Liver (tissue), 7 donors: ENCODE measurements at regions not wholly inside any gene's neighbourhood (a gene's known extent, or its start where the extent isn't known, plus 50 kb on each side); places are given as distances from the start of the nearest gene placed in this dataset.

Experiments
- DNase-seq: peaks from one replicate; pipeline ENCODE4 v3.0.0-alpha.2; 2017; ENCODE audit warnings: low spot score
- H3K27ac ChIP-seq, 2 donors: one replicate each; pipeline ENCODE4 v1.7.0; 2013; ENCODE audit warnings: inconsistent platforms in 2 of 2, low read length in 2 of 2, control low read depth in 1 of 2, low read depth in 1 of 2, mild to moderate bottlenecking in 1 of 2
- H3K27me3 ChIP-seq, 4 donors: one replicate each; pipeline versions ENCODE4 v1.6.1 to v1.7.0; 2013; ENCODE audit warnings: low read length in 3 of 4, inconsistent platforms in 1 of 4, mild to moderate bottlenecking in 1 of 4, moderate library complexity in 1 of 4; ENCODE audit not compliant: control insufficient read depth in 4 of 4, insufficient read depth in 4 of 4
- H3K36me3 ChIP-seq, 4 donors: one replicate each; pipeline versions ENCODE4 v1.6.1 to v1.7.0; 2013; ENCODE audit warnings: low read length in 3 of 4, mild to moderate bottlenecking in 3 of 4, low read depth in 1 of 4, moderate library complexity in 1 of 4; ENCODE audit not compliant: control insufficient read depth in 4 of 4, insufficient read depth in 3 of 4
- H3K4me1 ChIP-seq, 4 donors: one replicate each; pipeline versions ENCODE4 v1.6.1 to v1.7.0; 2013; ENCODE audit warnings: low read length in 3 of 4, mild to moderate bottlenecking in 3 of 4, moderate library complexity in 1 of 4; ENCODE audit not compliant: control insufficient read depth in 4 of 4, insufficient read depth in 4 of 4
- H3K4me3 ChIP-seq, 3 donors: one replicate each; pipeline versions ENCODE4 v1.6.1 to v1.7.0; 2013; ENCODE audit warnings: low read length in 3 of 3, control low read depth in 1 of 3, low read depth in 1 of 3, mild to moderate bottlenecking in 1 of 3
- H3K9ac ChIP-seq, 2 donors: one replicate each; pipeline ENCODE4 v1.7.0; 2013; ENCODE audit warnings: low read length in 2 of 2, mild to moderate bottlenecking in 2 of 2, moderate library complexity in 2 of 2, control low read depth in 1 of 2, low read depth in 1 of 2
- H3K9me3 ChIP-seq, 4 donors: one replicate each; pipeline versions ENCODE4 v1.6.1 to v1.7.0; 2013; ENCODE audit warnings: low read length in 3 of 4; ENCODE audit not compliant: control insufficient read depth in 4 of 4
- FOXA1 ChIP-seq: IDR thresholded peaks from 2 replicates; pipeline ENCODE4 v1.6.1; 2016; ENCODE audit warnings: antibody characterized with exemption
- FOXA2 ChIP-seq: IDR thresholded peaks from 2 replicates; pipeline ENCODE4 v1.6.1; 2016; ENCODE audit warnings: antibody characterized with exemption
- GABPA ChIP-seq, 2 donors: IDR thresholded peaks in 1 of 2; conservative IDR thresholded peaks in 1 of 2; 2 replicates each; pipeline ENCODE4 v1.6.1; 2016; ENCODE audit warnings: antibody characterized with exemption in 2 of 2, mild to moderate bottlenecking in 1 of 2, moderate library complexity in 1 of 2
- HNF4A ChIP-seq, 2 donors: conservative IDR thresholded peaks; 2 replicates each; pipeline ENCODE4 v1.6.1; 2016; ENCODE audit warnings: antibody characterized with exemption in 2 of 2, mild to moderate bottlenecking in 2 of 2
- HNF4G ChIP-seq: IDR thresholded peaks from 2 replicates; pipeline ENCODE4 v1.6.1; 2016; ENCODE audit warnings: antibody characterized with exemption
- NR2F2 ChIP-seq: IDR thresholded peaks from 2 replicates; pipeline ENCODE4 v1.6.1; 2016; ENCODE audit warnings: antibody characterized with exemption
- RAD21 ChIP-seq, 2 donors: IDR thresholded peaks; 2 replicates each; pipeline ENCODE4 v1.6.1; 2016; ENCODE audit warnings: antibody characterized with exemption in 2 of 2, mild to moderate bottlenecking in 2 of 2
- REST ChIP-seq: IDR thresholded peaks from 2 replicates; pipeline ENCODE4 v1.6.1; 2016; ENCODE audit warnings: antibody characterized with exemption, mild to moderate bottlenecking
- RXRA ChIP-seq, 2 donors: IDR thresholded peaks; 2 replicates each; pipeline ENCODE4 v1.6.1; 2017 to 2018; ENCODE audit warnings: antibody characterized with exemption in 2 of 2, mild to moderate bottlenecking in 1 of 2
- SP1 ChIP-seq: IDR thresholded peaks from 2 replicates; pipeline ENCODE4 v1.6.1; 2018; ENCODE audit warnings: antibody characterized with exemption, mild to moderate bottlenecking
- TAF1 ChIP-seq: conservative IDR thresholded peaks from 2 replicates; pipeline ENCODE4 v1.6.1; 2016; ENCODE audit warnings: antibody characterized with exemption, mild to moderate bottlenecking
- YY1 ChIP-seq: IDR thresholded peaks from 2 replicates; pipeline ENCODE4 v1.6.1; 2016; ENCODE audit warnings: antibody characterized with exemption, mild to moderate bottlenecking
- WGBS: extraction: QIAGEN DNeasy Blood & Tissue Kit; methylation state at CpG from one replicate; pipeline ENCODE4 v1.1.7; 2013; 5-methylcytosine and 5-hydroxymethylcytosine counted together
- TF ChIP-seq, protein P1 (sequence below): IDR thresholded peaks from 2 replicates; pipeline ENCODE4 v1.6.1; 2016; ENCODE audit warnings: antibody characterized with exemption
- donor health status: healthy.
- donor health status: healthy.
- donor health status: healthy.
- donor health status: healthy.

DNA sequence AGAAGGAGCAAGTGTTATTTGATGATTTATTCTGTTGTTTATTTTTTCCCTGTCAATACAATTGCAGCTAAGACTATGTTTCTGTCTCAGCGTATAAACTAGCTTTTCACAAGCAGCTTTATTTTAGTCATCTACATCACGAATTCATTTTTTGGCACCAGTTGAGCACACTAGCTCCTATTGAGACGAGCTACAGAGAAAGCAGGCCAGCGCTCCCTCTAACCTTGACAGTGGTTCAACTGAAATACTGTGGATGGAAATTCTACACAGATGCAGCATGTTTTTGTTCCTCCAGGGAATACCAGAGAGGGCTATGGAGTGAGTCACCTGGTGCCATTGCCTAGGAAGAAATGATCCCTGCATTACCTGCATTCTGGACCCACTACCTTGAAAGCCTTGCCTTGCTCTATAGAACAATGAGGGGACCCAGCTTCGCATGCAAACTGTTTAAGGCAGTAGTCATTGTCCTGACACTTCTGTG, 108.2 kb upstream of the ARHGAP42 start:
- DNase-seq, result no peak
- no peak overlapping the region for H3K9ac ChIP-seq
- no peak overlapping the region for H3K4me3 ChIP-seq
- H3K9me3 ChIP-seq, result no peaks in the 10 kb centered on the region
- H3K27ac ChIP-seq, result no peak overlapping the region
- peaks cover 0 to 17% (median 12%) of the 10 kb centered on the region in 4 donors for H3K4me1 ChIP-seq
- TF ChIP-seq TAF1 (no peak), REST (no peak), HNF4A (conservative IDR thresholded peaks at IDR 0.05) (no peak), HNF4G (no peak), YY1 (no peak)
- 87% methylated on average over 5 of the region's 5 CpGs for WGBS
- H3K27me3 ChIP-seq, result no peaks in the 10 kb centered on the region
- H3K36me3 ChIP-seq, result no peaks in the 10 kb centered on the region

DNA sequence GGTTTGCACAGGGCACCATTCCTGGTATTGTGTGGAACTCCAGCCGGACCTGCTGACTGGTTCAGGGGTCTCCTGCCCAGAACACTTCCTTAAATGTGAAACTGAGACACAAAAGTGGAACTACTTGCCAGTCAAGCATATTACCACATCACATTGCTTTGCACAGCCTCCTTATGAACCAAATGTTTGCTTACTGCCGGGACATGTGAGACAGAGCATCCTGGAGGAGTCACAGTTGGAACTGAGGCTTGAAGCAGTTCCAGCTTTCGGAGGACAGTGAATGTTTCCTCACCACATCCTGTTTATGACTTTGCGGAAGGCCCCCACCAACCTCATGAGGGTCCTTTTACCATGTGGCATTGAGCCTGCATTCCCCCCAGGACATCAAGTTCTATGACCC, 105.8 kb upstream of the ARHGAP42 start:
- peaks cover 6 to 18% (median 14%) of the 10 kb centered on the region in 4 donors for H3K4me1 ChIP-seq
- H3K9me3 ChIP-seq, result no peaks in the 10 kb centered on the region
- TF ChIP-seq SP1 (no peak), RXRA (IDR thresholded peaks at IDR 0.05) (no peak), FOXA1 (no peak), NR2F2 (no peak), FOXA2 (no peak), HNF4A (conservative IDR thresholded peaks at IDR 0.05) (peak in 1 of 2 donors; percentile 12), GABPA (IDR thresholded peaks at IDR 0.05 in 1 of 2, conservative IDR thresholded peaks at IDR 0.05 in 1 of 2) (no peak), REST (no peak), YY1 (no peak), RAD21 (IDR thresholded peaks at IDR 0.05) (peak in 1 of 2 donors; percentile 27), HNF4G (no peak)
- TF ChIP-seq, protein P1, sequence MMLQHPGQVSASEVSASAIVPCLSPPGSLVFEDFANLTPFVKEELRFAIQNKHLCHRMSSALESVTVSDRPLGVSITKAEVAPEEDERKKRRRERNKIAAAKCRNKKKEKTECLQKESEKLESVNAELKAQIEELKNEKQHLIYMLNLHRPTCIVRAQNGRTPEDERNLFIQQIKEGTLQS, result no peak
- H3K27me3 ChIP-seq, result no peaks in the 10 kb centered on the region
- H3K9ac ChIP-seq, result no peak overlapping the region
- no peak overlapping the region for H3K4me3 ChIP-seq
- no peak for DNase-seq
- no peaks in the 10 kb centered on the region for H3K36me3 ChIP-seq
- WGBS, result 33% methylated on average over 4 of the region's 4 CpGs
- peak overlapping the region in 1 of 2 donors; percentile 3 for H3K27ac ChIP-seq
